AG09319 (cell line): ENCODE measurements at regions not wholly inside any gene's neighbourhood (a gene's known extent, or its start where the extent isn't known, plus 50 kb on each side); places are given as distances from the start of the nearest gene placed in this dataset.
"Not testable (repeated sequence)": the region's sequence is repeated elsewhere in the genome, so short reads cannot be mapped to it uniquely, and the experiment has no call there.

Experiments used
- DNase-seq: peaks from one replicate; pipeline ENCODE4 v3.0.0-alpha.2; 2010; ENCODE audit warnings: low read depth; ENCODE audit errors: extremely low read depth
- CTCF ChIP-seq: IDR thresholded peaks from 2 replicates; pipeline ENCODE4 v1.5.1; 2011; ENCODE audit warnings: low read depth, mild to moderate bottlenecking, inconsistent platforms, low read length, moderate library complexity

GRCh38 chr10:78225594-78225993, 191.9 kb downstream of the RPS24 start:
- no peak for DNase-seq
- no peak for TF ChIP-seq CTCF

GRCh38 chr10:78229489-78229888, 195.8 kb downstream of the RPS24 start:
- TF ChIP-seq CTCF: no peak
- no peak for DNase-seq

GRCh38 chr10:78229950-78230675, 196.4 kb downstream of the RPS24 start:
- TF ChIP-seq CTCF: no peak
- DNase-seq: no peak

GRCh38 chr10:78231327-78231726, 197.7 kb downstream of the RPS24 start:
- no peak for DNase-seq
- no peak for TF ChIP-seq CTCF

GRCh38 chr10:78231939-78232338, 198.3 kb downstream of the RPS24 start:
- peak; percentile 43 for TF ChIP-seq CTCF
- DNase-seq: no peak

GRCh38 chr10:78236416-78237015, 202.9 kb downstream of the RPS24 start:
- DNase-seq: no peak
- no peak for TF ChIP-seq CTCF

- DNase-seq: not testable (repeated sequence)
These were observed 204.3 kb downstream of the RPS24 start for GRCh38 chr10:78237951-78238350.

- DNase-seq: no peak
- no peak for TF ChIP-seq CTCF
These were observed 213.6 kb downstream of the RPS24 start for GRCh38 chr10:78247266-78247665.
